ENCODE measurements at regions not wholly inside any gene's neighbourhood (a gene's known extent, or its start where the extent isn't known, plus 50 kb on each side); places are given as distances from the start of the nearest gene placed in this dataset.
"Not testable (repeated sequence)": the region's sequence is repeated elsewhere in the genome, so short reads cannot be mapped to it uniquely, and the experiment has no call there.

DNA sequence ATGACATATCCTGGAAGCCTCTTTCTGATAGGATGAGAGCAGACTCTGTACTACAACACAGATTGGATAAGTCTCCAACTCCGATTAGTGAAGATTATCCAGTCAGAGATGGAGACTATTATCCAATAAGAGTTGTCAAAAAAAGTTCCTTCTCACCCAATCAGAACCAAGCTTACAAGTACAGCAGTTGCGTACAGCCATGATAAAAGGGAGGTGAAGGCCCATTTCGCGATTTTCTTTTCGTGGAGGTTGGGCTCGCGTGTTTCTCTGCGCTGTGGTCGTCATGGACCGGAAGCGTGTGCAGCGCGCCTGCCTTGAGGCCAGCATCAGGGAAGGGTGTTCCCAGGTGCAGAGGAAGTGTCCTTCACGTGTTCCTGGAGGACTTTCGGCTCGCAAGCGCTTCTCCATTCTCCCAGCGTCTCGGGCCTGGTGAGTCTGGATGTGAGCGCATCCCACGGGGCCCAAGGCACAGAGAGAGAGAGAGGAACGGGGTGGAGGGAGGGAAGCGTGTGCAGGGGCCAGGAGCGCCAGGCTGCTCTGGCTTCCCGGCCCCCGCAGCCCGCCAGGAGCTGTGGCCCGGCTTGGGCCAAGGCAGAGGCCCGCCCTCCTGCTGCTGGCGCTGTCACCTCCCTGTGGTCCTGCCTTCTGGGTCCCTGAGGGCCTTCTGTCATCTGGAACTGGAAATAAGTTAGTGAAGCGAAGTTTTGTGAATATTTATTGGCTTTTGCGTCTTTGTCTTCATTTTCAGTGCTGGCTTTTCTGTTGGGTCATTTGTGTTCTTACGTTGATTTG is 53.9 kb downstream of the CDRT15L2 start:
- not testable (repeated sequence) for TF ChIP-seq POLR2A (IDR thresholded peaks at IDR 0.05; ENCODE audit: low read length); GATA1 (IDR thresholded peaks at IDR 0.05; ENCODE audit: low read depth, low read length)

Data from erythroblast (primary cell).